GM12878 (cell line): ENCODE measurements at regions not wholly inside any gene's neighbourhood (a gene's known extent, or its start where the extent isn't known, plus 50 kb on each side); places are given as distances from the start of the nearest gene placed in this dataset.

Source experiments
- ATAC-seq: fragments of 200-7000 bp; cut with Tn5 transposase; 3 replicates; pipeline ENCODE4 v1.9.1; 2020; ENCODE audit warnings: mild to moderate bottlenecking, moderate library complexity
- BruUV-seq: library from RNA; stranded (reverse); fragments of 400-500 nt; replicated peaks from 2 replicates; lab custom pipeline; 2021; lab: Mats Ljungman, UMichigan
- CTCF ChIA-PET: fragments of 300-600 bp; sonication (Branson Sonifier 250); formaldehyde crosslinking; extraction: SDS; loops from one replicate; lab custom pipeline; 2021; ENCODE audit warnings: inconsistent platforms; lab: Yijun Ruan, JAX
- POLR2A ChIA-PET: fragments of 350-600 bp; formaldehyde crosslinking; extraction: SDS; loops from one replicate; lab custom pipeline; 2021; ENCODE audit warnings: inconsistent platforms; lab: Charles Lee
- RAD21 ChIA-PET: fragments of 300-600 bp; sonication (Branson Sonifier 250); formaldehyde crosslinking; loops from one replicate; lab custom pipeline; 2023; ENCODE audit warnings: antibody characterized with exemption; ENCODE audit not compliant: unreplicated experiment; lab: Charles Lee
- SMC1A ChIA-PET: fragments of 300-600 bp; sonication (Branson Sonifier 250); formaldehyde crosslinking; loops from one replicate; lab custom pipeline; 2023; ENCODE audit not compliant: unreplicated experiment, uncharacterized antibody; lab: Charles Lee
- DNase-seq: peaks from one replicate; pipeline ENCODE4 v3.0.0-alpha.2; 2011; ENCODE audit warnings: low read depth, low spot score
- FAIRE-seq: peaks from 3 replicates; lab custom pipeline; 2011; peaks lifted over from hg19 to GRCh38; lab: Jason Lieb, UNC
- H2AFZ ChIP-seq: 2 replicates; pipeline ENCODE4 v1.6.0; 2011; ENCODE audit warnings: low read depth, low read length, control low read depth; ENCODE audit not compliant: control insufficient read depth
- H3K27ac ChIP-seq: 2 replicates; pipeline ENCODE4 v1.5.1; 2011; ENCODE audit warnings: control low read depth; ENCODE audit not compliant: control insufficient read depth, insufficient read depth
- H3K27me3 ChIP-seq, 2 experiments: replicated peaks in 1 of 2; 2 replicates each; pipeline versions ENCODE4 v1.6.0 to v1.6.1; 2011; ENCODE audit warnings: low read length in 1 of 2; ENCODE audit not compliant: control insufficient read depth in 2 of 2, insufficient read depth in 2 of 2
- H3K36me3 ChIP-seq, 2 experiments: 2 replicates each; pipeline ENCODE4 v1.5.1; 2011; ENCODE audit warnings: low read length in 1 of 2; ENCODE audit not compliant: control insufficient read depth in 2 of 2, insufficient read depth in 2 of 2
- H3K4me1 ChIP-seq: 2 replicates; pipeline ENCODE4 v1.6.1; 2011; ENCODE audit warnings: mild to moderate bottlenecking, low read length, moderate library complexity, mixed read lengths; ENCODE audit not compliant: control insufficient read depth, insufficient read depth
- H3K4me2 ChIP-seq: 2 replicates; pipeline ENCODE4 v1.6.0; 2011; ENCODE audit warnings: control low read depth; ENCODE audit not compliant: control insufficient read depth, insufficient read depth
- H3K4me3 ChIP-seq: fragments of 200-600 bp; sonication (generic); 2 replicates; pipeline ENCODE4 v1.5.1; 2016
- H3K79me2 ChIP-seq: 2 replicates; pipeline ENCODE4 v1.6.0; 2011; ENCODE audit warnings: low read length; ENCODE audit not compliant: control insufficient read depth, insufficient read depth
- H3K9ac ChIP-seq: 2 replicates; pipeline ENCODE4 v1.8.0; 2011; ENCODE audit warnings: low read length, control low read depth, mixed read lengths; ENCODE audit not compliant: control insufficient read depth, insufficient read depth
- H3K9me3 ChIP-seq: replicated peaks from 3 replicates; pipeline ENCODE4 v1.5.1; 2011; ENCODE audit warnings: mild to moderate bottlenecking, low read length; ENCODE audit not compliant: control insufficient read depth, insufficient read depth
- H4K20me1 ChIP-seq: 2 replicates; pipeline ENCODE4 v1.6.0; 2011; ENCODE audit not compliant: control insufficient read depth, insufficient read depth
- ATF2 ChIP-seq: IDR thresholded peaks from 2 replicates; pipeline ENCODE4 v1.6.1; 2012; ENCODE audit warnings: low read length, inconsistent platforms
- ATF3 ChIP-seq: IDR thresholded peaks from 2 replicates; pipeline ENCODE4 v1.6.1; 2011; ENCODE audit warnings: low read depth, mild to moderate bottlenecking, low read length, moderate library complexity, borderline replicate concordance; ENCODE audit errors: extremely low read depth
- CHD1 ChIP-seq: IDR thresholded peaks from 2 replicates; pipeline ENCODE4 v1.6.1; 2012; ENCODE audit warnings: low read depth, low read length, improper control_type of control experiment
- ELK1 ChIP-seq: IDR thresholded peaks from 2 replicates; pipeline ENCODE4 v1.6.1; 2012; ENCODE audit warnings: low read depth, low read length, improper control_type of control experiment
- IKZF2 ChIP-seq, 2 experiments: fragments of 450-650 bp; IDR thresholded peaks; 2 replicates each; pipeline ENCODE4 v1.6.1; 2017; ENCODE audit warnings: mild to moderate bottlenecking in 2 of 2, moderate library complexity in 2 of 2
- IRF3 ChIP-seq: fragments of 450-650 bp; IDR thresholded peaks from 2 replicates; pipeline ENCODE4 v1.6.1; 2014; ENCODE audit warnings: mild to moderate bottlenecking
- RBBP5 ChIP-seq: fragments of 200-600 bp; sonication (generic); conservative IDR thresholded peaks from 2 replicates; pipeline ENCODE4 v1.6.1; 2016
- RCOR1 ChIP-seq: conservative IDR thresholded peaks from 2 replicates; pipeline ENCODE4 v1.6.1; 2012; ENCODE audit warnings: low read depth, low read length, improper control_type of control experiment
- RFX5 ChIP-seq: IDR thresholded peaks from 2 replicates; pipeline ENCODE4 v1.6.1; 2011; ENCODE audit warnings: low read depth, low read length, improper control_type of control experiment
- YY1 ChIP-seq: IDR thresholded peaks from 2 replicates; pipeline ENCODE4 v1.6.1; 2011; ENCODE audit warnings: low read depth, mild to moderate bottlenecking, low read length
- ZNF207 ChIP-seq: fragments of 450-650 bp; IDR thresholded peaks from 2 replicates; pipeline ENCODE4 v1.6.1; 2014; ENCODE audit warnings: antibody characterized with exemption, mild to moderate bottlenecking, borderline replicate concordance
- WGBS: methylation state at CpG from one replicate; pipeline ENCODE4 v1.1.6; 2016; ENCODE audit warnings: low lambda C conversion rate; ENCODE audit not compliant: insufficient replicate concordance, insufficient coverage; ENCODE audit errors: missing lambda C conversion rate; 5-methylcytosine and 5-hydroxymethylcytosine counted together
- in situ Hi-C: fragments of 300-500 bp; cut with MboI; formaldehyde crosslinking; loops from 9 replicates; pipeline ENCODE4 v1.14.3; 2018; ENCODE audit warnings: mixed read lengths
- intact Hi-C: fragments of 100-400 bp; cut with micrococcal nuclease; formaldehyde crosslinking; loops from one replicate; pipeline ENCODE4 v1.14.2; 2022; ENCODE audit not compliant: unreplicated experiment

DNA sequence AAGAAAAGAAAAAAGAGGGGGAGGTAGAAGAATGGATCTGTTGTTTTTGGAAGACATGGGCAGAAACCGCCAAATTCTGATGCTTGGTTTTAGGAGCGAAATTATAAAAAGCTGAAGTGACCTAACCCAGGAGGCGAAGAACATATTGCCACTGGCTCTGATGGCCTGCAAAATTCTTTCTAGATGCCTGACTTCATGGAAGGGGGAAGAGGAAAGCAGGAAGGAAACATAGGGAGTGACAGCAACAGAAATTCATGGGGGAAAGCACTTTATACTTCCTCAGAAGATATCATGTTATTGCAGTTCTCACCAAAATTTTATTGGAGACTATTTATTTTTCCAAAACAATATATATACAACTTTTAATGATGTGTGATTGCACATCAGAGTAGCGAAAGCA lies 213.5 kb downstream of the DLEU7 start:
- ATAC-seq (no peak), DNase-seq (no peak), FAIRE-seq (no peak)
- Histone ChIP-seq H3K9me3 (no peaks in the 10 kb centered on the region), H4K20me1 (no peaks in the 10 kb centered on the region), H3K27ac (no peak overlapping the region), H3K79me2 (no peaks in the 10 kb centered on the region), H3K4me2 (no peak overlapping the region), H3K36me3 (no peaks in the 10 kb centered on the region), H2AFZ (no peak overlapping the region), H3K4me3 (no peak overlapping the region), H3K4me1 (peaks cover 1% of the 10 kb centered on the region; the same call in 1 of the 2 replicates), H3K27me3 (no peaks in the 10 kb centered on the region), H3K9ac (no peak overlapping the region)
- TF ChIP-seq RCOR1, result no peak
- no peak for TF ChIP-seq ATF2
- no peak for TF ChIP-seq ZNF207
- no peak for TF ChIP-seq YY1
- no peak for TF ChIP-seq IRF3
- TF ChIP-seq CHD1, result no peak
- TF ChIP-seq IKZF2 (IDR thresholded peaks at IDR 0.05), result no peak
- no peak for TF ChIP-seq ELK1
- no peak for TF ChIP-seq ATF3
- no peak for TF ChIP-seq RBBP5
- TF ChIP-seq RFX5, result no peak
- 72% methylated on average over 4 of the region's 4 CpGs for WGBS
- POLR2A ChIA-PET, result no interaction called here
- RAD21 ChIA-PET, result no interaction called here
- CTCF ChIA-PET, result interaction anchor here (1.1 kb wide), 1 partner anchor 8 kb away, joined by 3 read pairs; no protein-coding TSS in a partner anchor
- no TSS peak for BruUV-seq
- intact Hi-C loops (loop anchor here (10.0 kb wide), 1 partner anchor 65 kb away; no protein-coding TSS in a partner anchor), in situ Hi-C loops (no loop called here)
- SMC1A ChIA-PET, result interaction anchor here (1.4 kb wide), 1 partner anchor 63 kb away, joined by 3 read pairs; no protein-coding TSS in a partner anchor
